Colonic mucosa (tissue), 4 donors: ENCODE measurements at regions not wholly inside any gene's neighbourhood (a gene's known extent, or its start where the extent isn't known, plus 50 kb on each side); places are given as distances from the start of the nearest gene placed in this dataset.
A peak's percentile ranks its signal among the peaks of the same experiment; 100 is the strongest.

Experiments
- DNase-seq: peaks from one replicate; pipeline ENCODE4 v3.0.0-alpha.2; 2020
- H3K27ac ChIP-seq: fragments of 200-600 bp; one replicate; pipeline ENCODE4 v1.8.0; 2021
- H3K27me3 ChIP-seq: fragments of 200-600 bp; one replicate; pipeline ENCODE4 v1.8.0; 2021
- H3K36me3 ChIP-seq: fragments of 200-600 bp; one replicate; pipeline ENCODE4 v1.8.0; 2021
- H3K4me1 ChIP-seq: fragments of 200-600 bp; one replicate; pipeline ENCODE4 v1.8.0; 2021; ENCODE audit warnings: mild to moderate bottlenecking
- H3K4me3 ChIP-seq: fragments of 200-600 bp; one replicate; pipeline ENCODE4 v1.8.0; 2021
- H3K9ac ChIP-seq, 2 donors: one replicate each; pipeline ENCODE4 v1.7.0; 2013; ENCODE audit warnings: control low read depth in 2 of 2, low read depth in 2 of 2, low read length in 2 of 2
- H3K9me3 ChIP-seq: fragments of 200-600 bp; one replicate; pipeline ENCODE4 v1.8.0; 2021
- CTCF ChIP-seq: fragments of 200-600 bp; IDR thresholded peaks from one replicate; pipeline ENCODE4 v1.8.0; 2022; ENCODE audit warnings: antibody characterized with exemption, mild to moderate bottlenecking
- intact Hi-C: fragments of 100-400 bp; cut with DNase I; formaldehyde crosslinking; loops from one replicate; pipeline ENCODE4 v1.14.1; 2022
- donor health status: healthy.
- donor health status: DM: no; HTN: no; CAD: no.
- donor health status: DM: no; HTN: no; CAD: no.

GRCh38 chr2:35651688-35652323 is 703.8 kb upstream of the CRIM1 start:
- intact Hi-C loops = no loop called here
- H3K27me3 ChIP-seq = no peaks in the 10 kb centered on the region
- no peak overlapping the region for H3K4me3 ChIP-seq
- H3K27ac ChIP-seq = peak overlapping the region; percentile 15
- no peak for TF ChIP-seq CTCF
- H3K9ac ChIP-seq = no peak overlapping the region
- peak; percentile 18 for DNase-seq
- no peaks in the 10 kb centered on the region for H3K4me1 ChIP-seq
- H3K9me3 ChIP-seq = no peaks in the 10 kb centered on the region
- no peaks in the 10 kb centered on the region for H3K36me3 ChIP-seq

GRCh38 chr2:35614640-35615039 is 740.9 kb upstream of the CRIM1 start:
- Histone ChIP-seq H3K27me3 (no peaks in the 10 kb centered on the region), H3K36me3 (no peaks in the 10 kb centered on the region), H3K4me3 (no peak overlapping the region), H3K4me1 (no peaks in the 10 kb centered on the region), H3K9ac (no peak overlapping the region), H3K27ac (no peak overlapping the region), H3K9me3 (no peaks in the 10 kb centered on the region)
- intact Hi-C loops = no loop called here
- TF ChIP-seq CTCF = no peak
- no peak for DNase-seq

GRCh38 chr2:35606394-35606793 is 749.2 kb upstream of the CRIM1 start:
- intact Hi-C loops = no loop called here
- H3K27me3 ChIP-seq = no peaks in the 10 kb centered on the region
- H3K4me3 ChIP-seq = no peak overlapping the region
- TF ChIP-seq CTCF = no peak
- no peak for DNase-seq
- H3K9me3 ChIP-seq = no peaks in the 10 kb centered on the region
- no peak overlapping the region for H3K9ac ChIP-seq
- no peak overlapping the region for H3K27ac ChIP-seq
- H3K36me3 ChIP-seq = no peaks in the 10 kb centered on the region
- no peaks in the 10 kb centered on the region for H3K4me1 ChIP-seq

GRCh38 chr2:35598310-35598709 is 757.3 kb upstream of the CRIM1 start:
- no peaks in the 10 kb centered on the region for H3K27me3 ChIP-seq
- H3K9ac ChIP-seq = no peak overlapping the region
- no peaks in the 10 kb centered on the region for H3K4me1 ChIP-seq
- DNase-seq = no peak
- no peak overlapping the region for H3K4me3 ChIP-seq
- no peak for TF ChIP-seq CTCF
- no peak overlapping the region for H3K27ac ChIP-seq
- intact Hi-C loops = no loop called here
- H3K9me3 ChIP-seq = no peaks in the 10 kb centered on the region
- H3K36me3 ChIP-seq = no peaks in the 10 kb centered on the region

- H3K4me1 ChIP-seq = no peaks in the 10 kb centered on the region
- no peak overlapping the region for H3K9ac ChIP-seq
- no peak for DNase-seq
- TF ChIP-seq CTCF = no peak
- intact Hi-C loops = no loop called here
- no peak overlapping the region for H3K4me3 ChIP-seq
- no peaks in the 10 kb centered on the region for H3K36me3 ChIP-seq
- no peaks in the 10 kb centered on the region for H3K9me3 ChIP-seq
- no peaks in the 10 kb centered on the region for H3K27me3 ChIP-seq
- H3K27ac ChIP-seq = no peak overlapping the region
These were observed 763.7 kb upstream of the CRIM1 start for GRCh38 chr2:35591886-35592285.
